ENCODE measurements at regions not wholly inside any gene's neighbourhood (a gene's known extent, or its start where the extent isn't known, plus 50 kb on each side); places are given as distances from the start of the nearest gene placed in this dataset.

DNA sequence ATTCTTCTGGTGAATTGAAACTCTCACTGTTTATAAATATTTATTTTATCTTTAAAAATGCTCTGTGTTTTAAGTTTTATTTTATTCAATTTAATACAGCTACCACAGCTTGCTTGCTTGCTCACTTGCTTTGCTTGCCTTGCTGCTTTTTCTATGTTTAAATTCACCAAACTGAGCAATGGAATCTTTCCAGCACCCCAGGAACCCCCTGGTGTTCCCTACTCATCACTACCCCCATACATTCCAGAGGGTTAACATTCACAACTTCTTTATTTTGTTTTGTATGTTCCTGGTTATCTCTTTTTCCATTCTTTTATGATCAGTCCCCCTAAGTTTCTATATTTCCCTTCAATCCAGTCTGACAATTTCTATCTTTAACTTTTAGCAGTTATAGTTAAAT lies 166.5 kb upstream of the COL1A2 start:
- no peak for DNase-seq (ENCODE audit: low read depth)

DNA sequence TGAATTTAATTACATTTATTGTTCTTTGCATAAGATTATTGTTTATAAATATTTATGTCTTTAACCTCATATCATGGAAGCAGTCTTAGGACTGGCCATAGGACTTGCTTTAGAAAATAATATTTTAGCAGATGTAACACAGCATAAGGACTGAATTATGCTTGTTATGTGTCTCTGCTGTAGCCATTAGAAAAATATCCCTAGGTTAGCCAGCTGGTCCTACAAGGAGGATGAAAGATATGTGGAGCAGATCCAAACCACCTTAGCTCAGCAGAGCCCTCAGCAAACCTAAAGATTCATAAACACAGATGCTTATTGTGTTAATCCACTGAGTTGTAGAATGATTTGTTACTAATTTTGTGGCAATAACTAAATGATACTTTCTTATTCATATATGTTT lies 166.0 kb upstream of the COL1A2 start:
- DNase-seq (ENCODE audit: low read depth) = no peak

DNA sequence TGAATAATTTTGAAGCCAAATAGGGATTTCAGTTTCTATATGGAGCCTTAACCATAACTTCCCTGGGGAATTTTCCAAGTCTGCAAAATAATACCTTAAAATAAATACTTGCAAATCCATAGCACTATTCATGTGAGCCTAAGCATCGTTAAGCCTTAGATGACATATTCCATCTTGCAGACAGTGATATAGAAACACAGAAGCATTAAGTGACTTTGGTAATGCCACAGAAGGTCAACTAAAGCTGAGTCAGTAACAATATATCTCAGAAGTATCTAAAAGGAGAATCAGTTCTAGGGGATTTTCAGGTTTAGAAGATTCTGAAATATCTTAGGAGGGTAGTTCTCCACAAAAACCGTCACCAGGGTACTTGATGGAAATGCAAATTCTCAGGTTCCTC lies 163.4 kb upstream of the COL1A2 start:
- DNase-seq (ENCODE audit: low read depth) = no peak

DNA sequence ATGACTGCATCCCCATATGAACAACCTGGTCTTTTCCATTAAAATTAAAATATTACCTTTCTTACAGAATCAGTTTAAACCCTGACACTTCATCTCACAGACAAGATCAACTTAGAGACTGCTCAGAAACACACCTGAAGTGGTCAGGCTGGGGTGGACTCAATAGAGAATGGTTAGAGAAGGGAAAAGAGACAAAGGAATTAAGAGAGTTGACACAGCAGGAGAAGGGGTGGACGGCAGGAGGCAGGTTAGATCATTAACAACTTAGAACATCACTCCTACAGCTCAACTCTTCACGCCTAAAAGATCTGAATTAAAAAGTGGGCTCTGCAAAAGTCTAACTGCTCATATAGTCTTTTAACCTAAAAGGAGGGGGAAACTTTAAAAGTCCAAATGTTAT lies 157.7 kb upstream of the COL1A2 start:
- DNase-seq (ENCODE audit: low read depth) = no peak

DNA sequence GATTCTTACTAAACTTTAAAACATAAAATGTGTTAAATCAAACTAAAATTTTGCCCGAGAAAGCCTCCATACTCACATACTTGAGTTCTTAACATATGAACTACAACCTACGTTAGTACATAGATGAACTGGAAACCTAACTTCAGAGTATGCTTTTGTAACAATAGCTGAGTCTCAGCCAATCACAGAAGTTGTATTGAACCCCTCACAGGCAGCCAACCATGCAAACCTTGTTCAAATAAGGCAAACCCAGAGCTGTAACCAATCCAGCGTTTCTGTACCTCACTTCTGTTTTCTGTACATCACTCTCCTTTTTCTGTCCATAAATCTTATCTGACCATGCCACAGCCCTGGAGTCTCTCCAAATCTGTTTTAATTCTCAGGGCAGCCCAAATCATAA lies 157.3 kb upstream of the COL1A2 start:
- DNase-seq (ENCODE audit: low read depth) = no peak

DNA sequence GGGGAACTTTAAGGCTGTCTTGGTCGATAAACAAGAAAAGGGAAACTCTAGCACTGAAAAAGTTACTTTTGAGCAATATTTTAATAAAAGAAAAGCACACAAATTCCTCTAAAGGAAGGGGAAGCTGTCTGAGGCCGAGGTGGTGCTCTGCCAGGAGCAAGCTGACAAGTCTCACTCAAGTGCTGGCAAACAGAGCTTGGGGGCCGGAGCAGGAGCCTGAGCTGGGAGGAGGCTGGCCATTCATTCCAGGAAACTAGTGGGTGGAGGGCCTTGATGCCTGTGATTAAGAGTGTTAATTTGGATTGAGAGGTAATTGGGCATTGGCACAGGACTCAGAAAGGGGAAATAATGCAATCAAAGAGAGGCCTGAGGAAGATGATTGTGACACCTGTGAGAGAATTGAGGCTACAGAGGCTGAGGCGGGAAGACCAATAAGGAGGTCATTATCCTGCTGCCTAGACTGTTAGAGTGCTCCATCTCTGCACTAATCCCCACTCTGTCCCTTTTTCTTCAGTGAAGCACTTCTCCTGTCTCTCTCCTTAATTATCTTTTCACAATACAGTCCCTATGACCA lies 154.9 kb upstream of the COL1A2 start:
- no peak for DNase-seq (ENCODE audit: low read depth)

DNA sequence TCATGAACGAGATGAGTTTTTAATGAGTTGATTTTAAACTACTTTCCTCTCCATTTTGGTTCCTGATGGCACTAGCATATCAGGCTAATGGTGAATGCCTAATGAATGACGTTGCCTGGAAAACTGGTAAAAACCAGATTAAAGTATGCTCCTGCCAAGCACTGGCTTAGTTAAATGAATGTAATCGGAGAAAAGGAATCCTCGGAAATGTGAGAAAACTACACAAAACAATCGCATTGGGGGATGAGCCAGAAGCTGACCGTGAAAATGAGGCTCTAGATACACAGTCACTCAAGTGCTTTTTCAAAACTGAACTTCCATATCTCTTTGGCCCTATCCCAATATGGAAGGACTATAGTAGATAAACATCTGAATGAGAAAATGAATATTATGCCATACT lies 153.8 kb upstream of the COL1A2 start:
- DNase-seq (ENCODE audit: low read depth) = no peak

DNA sequence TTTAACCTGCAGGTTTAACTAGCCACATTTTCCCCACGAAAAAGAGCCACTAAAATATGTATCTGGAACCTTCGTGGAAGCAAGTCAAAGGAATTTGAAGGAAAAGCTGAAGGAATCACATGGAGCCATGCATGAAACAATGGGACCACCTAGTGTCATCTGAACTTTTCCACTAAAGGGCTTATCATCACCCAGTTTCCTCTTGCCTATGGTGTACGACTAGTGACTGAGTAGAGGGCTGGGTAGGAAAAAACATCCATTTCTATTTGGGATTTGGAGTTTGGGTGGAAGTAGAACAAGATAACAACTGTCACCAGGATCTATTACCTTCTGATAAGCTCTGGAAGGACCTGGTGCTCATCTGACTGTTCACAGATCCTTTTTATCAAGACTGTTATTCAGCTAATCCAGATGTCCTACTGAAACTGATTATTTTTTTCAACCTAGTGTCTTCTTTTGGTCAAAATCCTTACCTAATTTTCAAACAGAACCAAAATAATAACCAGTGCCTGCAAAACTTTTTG lies 153.2 kb upstream of the COL1A2 start:
- no peak for DNase-seq (ENCODE audit: low read depth)

DNA sequence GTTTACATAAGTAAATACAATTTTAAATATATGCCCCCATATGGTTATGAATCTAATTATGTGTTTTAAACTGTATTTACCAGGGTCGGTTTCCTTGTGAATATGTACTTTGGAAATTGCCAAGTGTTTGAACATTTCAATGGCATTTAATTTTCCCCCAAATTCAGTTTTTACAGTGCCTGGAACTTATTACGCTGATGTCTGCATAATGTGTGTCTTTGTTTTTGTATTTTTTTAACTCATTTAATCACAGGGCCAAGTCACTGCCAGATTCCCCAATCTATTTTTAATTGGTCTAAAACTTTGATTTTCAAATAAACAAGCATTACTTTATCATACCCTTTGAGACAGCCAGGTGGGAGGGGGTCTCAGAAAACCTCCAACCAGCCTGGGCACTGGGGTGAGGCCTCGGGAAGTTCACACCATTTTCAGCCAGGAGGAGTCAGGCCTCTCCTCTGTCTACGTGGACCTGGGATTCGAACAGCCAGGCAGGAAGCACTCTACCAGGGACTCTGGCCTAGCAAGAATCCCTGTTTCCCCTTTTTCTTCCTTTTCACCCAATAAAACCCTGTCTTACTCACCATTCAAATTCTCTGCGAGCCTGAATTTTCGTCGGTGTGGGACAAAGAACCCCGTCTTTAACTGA lies 151.5 kb upstream of the COL1A2 start:
- no peak for DNase-seq (ENCODE audit: low read depth)

DNA sequence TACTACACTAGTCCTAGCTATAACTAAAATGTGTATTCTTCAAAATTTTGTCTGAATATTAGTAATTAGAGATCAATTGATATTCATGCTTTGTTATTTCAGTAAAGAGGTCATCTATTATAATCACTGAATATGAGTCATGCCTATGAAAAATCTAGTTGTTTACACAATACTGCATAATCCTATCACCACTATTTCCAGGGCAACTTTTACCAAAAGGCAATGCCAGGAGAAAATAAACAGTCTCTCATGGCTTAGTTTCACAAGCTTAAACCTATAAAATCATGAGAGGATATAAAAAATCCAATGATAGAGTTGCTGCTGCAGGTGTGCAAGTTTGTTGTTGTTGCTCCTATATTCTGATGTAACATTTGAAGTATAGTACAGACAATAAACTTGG lies 149.9 kb upstream of the COL1A2 start:
- no peak for DNase-seq (ENCODE audit: low read depth)

DNA sequence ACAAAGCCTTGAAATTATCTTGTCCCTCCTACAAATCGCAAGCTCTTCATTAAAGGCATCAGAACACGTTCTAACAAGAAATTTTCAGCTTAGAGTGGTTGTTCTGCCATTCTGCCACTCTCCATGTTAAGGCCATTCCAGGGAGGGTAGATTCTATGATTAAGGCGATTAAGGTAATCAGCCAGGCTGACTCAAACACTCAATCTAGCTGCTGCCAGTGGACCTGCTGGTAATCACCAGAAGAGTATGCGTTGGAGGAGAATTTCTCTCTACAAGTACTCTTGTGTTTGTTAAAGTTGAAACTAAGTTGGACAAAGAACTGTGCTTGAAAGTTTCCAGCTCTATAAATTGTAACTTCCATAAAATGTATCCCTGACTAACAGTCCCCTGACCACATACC lies 149.2 kb upstream of the COL1A2 start:
- no peak for DNase-seq (ENCODE audit: low read depth)

DNA sequence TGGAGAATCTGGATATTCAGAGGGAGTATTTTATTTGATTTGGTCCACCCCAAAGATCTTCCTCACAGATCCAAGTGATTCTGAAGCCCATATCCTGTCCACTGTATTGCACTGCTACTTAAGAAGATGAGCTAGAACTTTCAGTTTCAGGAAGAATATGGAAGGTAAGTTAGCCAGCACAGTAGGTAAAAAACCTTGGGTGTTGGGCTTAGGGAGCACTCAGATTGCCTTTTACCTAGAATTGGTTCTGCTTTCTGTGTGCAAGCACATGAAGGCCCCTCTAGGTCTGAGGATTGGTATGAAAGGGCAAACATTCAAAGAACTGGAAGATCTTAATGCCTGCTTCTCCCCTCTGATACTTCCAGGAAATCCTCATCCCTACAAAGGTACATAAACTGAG lies 146.7 kb upstream of the COL1A2 start:
- DNase-seq (ENCODE audit: low read depth) = no peak

DNA sequence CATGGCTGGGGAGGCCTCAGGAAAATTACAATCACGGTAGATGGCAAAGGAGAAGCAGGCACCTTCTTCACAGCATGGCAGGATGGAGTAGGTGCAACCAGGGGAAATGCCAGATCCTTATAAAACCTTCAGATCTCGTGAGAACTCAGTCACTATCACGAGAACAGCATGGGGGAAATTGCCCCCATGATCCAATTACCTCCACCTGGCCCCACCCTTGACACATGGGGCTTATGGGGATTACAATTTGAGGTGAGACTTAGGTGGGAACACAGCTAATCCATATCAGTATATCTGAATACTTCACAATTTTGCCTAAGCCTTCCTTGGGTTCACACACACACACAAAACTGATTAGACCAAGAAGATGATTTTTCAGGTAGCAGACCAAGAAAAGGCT lies 145.1 kb upstream of the COL1A2 start:
- no peak for DNase-seq (ENCODE audit: low read depth)

DNA sequence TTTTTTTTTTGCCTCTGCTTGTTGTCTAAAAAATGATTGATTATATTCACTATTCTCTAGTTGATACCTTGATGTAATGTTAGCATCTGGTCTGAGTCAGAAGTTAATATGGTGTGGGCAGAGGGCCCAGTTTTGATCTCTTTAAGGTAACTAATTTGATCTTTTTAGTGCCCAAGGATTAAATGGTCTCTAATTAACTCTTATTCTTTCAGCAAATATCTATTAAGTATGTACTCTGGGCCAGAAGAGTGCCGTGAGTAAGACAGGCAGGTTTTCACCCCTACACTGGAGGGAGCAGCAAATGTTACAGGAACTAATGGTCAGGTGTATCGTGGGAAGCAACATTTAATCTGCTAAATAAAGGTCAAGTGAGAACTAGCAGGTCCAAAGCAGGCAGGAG lies 144.6 kb upstream of the COL1A2 start:
- DNase-seq (ENCODE audit: low read depth) = no peak

DNA sequence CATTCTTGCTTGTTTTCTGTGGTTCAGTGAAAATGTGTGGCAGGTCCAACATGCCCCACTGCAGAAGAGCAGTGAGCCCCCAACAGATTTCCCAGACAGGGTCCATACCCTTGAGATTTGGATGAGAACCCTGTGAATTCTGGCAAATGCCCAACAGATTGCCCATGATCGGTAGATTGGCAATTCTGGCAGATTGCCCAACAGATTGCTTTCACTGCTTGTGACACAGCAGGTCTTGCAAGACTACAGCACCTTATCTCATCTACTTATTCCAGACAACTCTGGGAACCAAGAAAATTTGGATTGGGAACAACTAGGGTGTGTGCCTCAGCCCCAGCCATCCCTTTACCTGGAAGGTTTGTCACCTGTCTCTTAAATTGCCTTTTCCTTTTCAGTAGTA lies 143.7 kb upstream of the COL1A2 start:
- DNase-seq (ENCODE audit: low read depth) = no peak

DNA sequence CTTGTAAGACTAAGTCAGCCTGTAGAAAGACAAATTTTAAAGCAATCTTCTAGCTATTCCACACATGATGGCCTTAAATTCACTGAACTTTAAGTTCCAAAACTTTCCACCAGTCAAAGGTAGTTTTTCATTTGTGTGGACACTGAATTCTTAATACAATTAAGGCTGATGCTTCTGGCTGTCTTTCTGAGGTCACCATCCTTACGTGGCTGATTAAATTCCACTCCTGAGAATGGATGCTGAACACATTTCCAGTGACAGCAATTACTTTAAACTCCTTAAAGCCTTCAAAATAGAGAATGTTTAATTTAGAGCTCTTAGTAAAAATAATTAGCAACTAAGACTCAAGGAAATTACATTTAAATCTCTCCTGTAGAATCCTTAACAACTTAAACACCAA lies 142.6 kb upstream of the COL1A2 start:
- DNase-seq (ENCODE audit: low read depth) = no peak

DNA sequence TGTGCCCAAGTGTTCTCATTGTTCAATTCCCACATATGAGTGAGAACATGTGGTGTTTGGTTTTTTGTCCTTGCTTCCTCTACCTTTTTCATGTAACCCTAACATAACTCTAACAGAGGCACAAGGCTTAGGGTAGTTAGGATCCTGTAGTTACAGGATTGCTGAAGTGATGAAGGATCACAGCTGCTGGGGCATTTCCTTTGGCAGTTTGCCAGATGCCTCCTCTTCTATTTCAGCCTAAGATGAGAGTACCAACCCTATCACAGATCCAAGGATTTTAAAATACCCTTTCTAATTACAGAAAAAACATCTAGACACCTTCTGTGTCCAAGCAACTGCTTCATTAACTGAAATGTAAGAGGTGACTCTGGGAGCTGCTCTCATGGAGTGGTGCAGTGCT lies 141.7 kb upstream of the COL1A2 start:
- no peak for DNase-seq (ENCODE audit: low read depth)

DNA sequence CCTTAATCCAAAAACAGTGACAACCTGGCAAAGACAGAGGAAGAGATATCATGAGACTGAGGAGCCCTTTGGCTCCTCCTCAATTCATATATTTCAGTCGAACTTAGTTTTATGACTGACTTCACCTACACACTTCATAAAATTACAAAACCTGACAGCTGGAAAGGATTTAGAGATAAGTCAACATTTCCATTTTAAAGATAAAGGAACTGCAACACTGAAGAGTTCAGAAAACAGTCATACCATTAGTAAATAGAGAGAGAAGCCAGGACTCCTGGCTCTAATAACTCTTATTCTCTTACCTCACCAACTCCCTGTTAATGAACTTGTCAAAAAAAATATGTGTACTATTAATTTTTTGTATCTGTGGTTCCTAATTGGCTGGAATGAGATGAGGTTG lies 141.0 kb upstream of the COL1A2 start:
- no peak for DNase-seq (ENCODE audit: low read depth)

DNA sequence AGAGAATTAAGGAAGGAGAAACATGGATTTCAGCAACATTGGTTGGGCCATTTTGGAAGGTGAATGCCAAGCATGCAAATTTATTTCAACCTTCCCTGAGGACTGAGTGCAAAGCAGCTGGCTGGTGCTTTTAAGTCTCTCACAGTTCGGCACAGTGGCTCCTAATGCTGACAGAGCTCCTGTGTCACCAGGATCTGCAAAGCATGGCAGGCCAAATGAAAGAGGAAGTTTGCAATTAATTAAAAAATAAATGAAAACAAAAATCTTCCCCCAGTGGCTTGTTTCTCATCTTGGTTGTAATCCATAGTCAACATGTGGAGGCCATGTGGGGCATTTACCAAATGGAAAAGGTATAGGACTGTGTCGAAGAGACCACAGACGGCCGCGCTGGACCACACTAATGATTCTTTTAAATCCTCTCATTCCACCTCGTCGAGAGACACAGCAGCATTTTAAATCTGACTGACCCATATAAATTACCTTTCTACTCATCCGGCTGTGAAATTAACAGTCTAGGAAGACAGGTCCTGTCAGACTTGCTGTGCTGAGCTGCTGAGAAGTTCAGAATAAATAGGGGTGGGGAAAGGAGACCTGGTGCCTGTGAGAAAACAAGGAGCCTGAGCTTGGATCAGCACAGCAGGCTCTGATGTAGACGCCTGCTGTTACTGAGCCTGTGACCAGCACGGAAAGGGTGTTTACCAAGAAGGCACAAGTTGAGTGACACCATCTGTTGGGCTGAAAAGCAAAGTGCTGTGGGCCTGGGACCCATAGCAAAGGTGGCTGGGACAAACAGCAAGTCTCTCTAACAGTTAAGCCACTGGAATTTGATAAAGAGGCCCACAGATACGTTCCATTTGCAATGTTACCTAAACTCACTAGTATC lies 136.0 kb upstream of the COL1A2 start:
- DNase-seq (ENCODE audit: low read depth) = no peak

DNA sequence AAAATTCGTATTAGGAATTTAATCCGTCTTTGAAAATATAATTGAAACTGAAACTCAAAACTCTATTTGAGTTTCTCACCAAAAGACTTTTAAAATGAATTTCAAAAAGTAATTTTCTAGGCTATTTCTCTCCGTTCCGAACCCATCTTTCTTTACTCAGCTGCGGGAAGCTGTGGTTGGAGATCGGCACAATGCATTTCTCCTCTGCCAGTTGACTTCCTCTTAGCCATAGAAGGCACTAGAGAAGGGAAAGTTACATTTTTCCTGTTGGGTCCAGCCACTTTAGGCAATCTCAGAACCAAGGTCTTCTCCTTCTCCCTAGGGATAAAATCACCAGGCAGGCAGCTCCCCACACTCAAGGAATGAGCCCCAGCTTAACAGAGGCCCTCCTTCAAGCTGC lies 133.6 kb upstream of the COL1A2 start:
- DNase-seq (ENCODE audit: low read depth) = no peak

DNA sequence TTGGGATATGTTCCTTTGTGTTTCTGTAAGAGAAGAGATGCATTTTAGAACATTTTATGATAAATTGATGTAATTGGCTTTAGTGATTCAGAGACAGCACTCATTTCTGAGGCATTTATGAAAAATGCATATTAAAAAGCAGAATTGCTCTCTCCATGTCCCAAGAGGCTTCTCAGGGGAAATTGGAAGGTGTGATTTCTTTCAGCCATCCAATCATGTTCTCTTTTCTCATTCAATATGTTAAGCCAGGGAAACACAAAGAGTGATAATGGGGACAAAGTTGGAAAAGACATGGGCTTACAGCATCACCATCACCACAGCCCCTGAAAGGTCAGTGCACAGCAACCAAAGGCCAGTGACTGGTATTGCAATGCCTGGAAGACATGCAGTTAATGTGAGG lies 129.9 kb upstream of the COL1A2 start:
- no peak for DNase-seq (ENCODE audit: low read depth)

DNA sequence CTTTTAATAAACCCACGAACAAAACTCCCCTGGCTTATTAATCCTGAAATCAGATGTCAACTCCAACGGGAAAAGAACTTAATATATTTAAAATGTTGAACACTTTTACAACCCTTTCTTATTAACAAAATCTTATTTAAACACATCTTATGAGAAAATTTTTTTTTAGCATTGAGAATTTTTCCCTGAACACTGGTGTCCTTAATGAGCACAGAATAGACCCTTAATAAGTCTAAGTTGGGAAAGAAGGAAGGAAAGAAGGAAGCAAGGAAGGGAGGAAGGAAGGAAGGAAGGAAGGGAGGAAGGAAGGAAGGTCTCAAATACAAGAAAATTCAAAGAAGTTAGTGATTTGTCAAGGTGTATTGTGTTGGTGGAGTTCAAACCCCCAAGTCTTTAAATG lies 129.2 kb upstream of the COL1A2 start:
- DNase-seq (ENCODE audit: low read depth) = no peak

DNA sequence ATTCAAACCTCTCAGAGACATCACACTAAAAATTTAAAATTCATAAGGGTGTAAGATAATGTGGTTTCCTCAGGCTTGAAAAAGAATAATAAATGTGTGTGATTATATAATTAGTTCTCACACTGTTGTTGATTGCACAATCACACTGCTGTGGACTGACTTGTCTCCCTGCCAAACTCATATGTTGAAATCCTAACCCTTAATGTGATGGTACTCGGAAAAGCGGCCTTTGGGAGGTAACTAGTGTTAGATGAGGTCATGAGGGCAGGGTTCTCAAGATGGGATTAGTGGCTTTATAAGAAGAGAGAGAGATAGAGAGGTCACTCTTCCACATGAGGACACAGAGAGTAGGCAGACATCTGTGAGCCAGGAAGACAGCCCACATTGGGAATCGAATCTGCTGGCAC lies 128.5 kb upstream of the COL1A2 start:
- DNase-seq (ENCODE audit: low read depth) = no peak

All from HT1080 (cell line).